ENCODE measurements at regions not wholly inside any gene's neighbourhood (a gene's known extent, or its start where the extent isn't known, plus 50 kb on each side); places are given as distances from the start of the nearest gene placed in this dataset.

GRCh38 chr15:38068626-38069391 is 134.4 kb downstream of the TMCO5A start (continued):
- TF ChIP-seq USF2 (IDR thresholded peaks at IDR 0.05; ENCODE audit: low read length) (no peak), CHD2 (IDR thresholded peaks at IDR 0.05; ENCODE audit: low read length) (no peak), JUND (IDR thresholded peaks at IDR 0.05; ENCODE audit: low read length) (no peak), NRF1 (IDR thresholded peaks at IDR 0.05; ENCODE audit: low read depth, low read length) (no peak)
